ENCODE measurements at regions not wholly inside any gene's neighbourhood (a gene's known extent, or its start where the extent isn't known, plus 50 kb on each side); places are given as distances from the start of the nearest gene placed in this dataset.

DNA sequence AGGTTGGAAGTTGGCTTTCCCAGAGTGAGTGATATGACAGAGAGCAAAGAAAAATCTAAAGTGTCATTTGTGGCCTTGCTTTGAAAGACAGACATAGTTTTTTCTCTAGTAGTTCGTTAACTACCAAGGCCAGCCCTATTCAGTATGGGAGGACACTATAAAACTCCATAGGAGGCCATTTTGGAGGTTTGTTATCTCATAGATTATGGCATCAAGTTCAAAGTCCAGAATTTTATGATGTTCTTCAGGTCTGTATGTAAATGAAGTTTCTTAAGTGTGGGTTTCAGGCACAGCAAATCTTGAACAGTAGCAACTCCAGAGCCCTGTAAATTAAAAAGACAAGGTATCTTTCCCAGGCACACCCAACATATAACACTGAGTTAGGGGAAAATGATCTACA is 437.1 kb downstream of the PLPP3 start:
- DNase-seq (ENCODE audit: low read depth): no peak
- H3K4me3 ChIP-seq (ENCODE audit: low read depth, low read length): no peak overlapping the region

DNA sequence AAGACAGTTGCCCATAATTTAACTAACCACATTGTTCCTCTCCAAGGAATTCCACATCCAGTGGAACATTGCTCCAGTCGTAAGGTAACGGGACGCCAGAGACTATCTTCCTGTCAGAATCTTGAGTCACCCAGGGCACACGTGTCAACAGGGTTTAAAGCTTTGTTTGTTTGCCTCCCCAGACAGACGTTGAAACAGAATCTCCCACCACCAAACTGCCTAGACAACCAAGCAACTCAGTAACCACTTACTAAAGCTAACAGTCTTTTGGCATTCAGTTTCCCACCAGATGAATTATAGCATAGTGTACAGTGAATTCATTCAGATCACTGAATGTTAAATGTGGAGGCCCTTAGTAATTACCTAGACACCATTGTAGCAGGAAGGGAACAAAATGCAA is 439.5 kb downstream of the PLPP3 start:
- TF ChIP-seq, protein P1, sequence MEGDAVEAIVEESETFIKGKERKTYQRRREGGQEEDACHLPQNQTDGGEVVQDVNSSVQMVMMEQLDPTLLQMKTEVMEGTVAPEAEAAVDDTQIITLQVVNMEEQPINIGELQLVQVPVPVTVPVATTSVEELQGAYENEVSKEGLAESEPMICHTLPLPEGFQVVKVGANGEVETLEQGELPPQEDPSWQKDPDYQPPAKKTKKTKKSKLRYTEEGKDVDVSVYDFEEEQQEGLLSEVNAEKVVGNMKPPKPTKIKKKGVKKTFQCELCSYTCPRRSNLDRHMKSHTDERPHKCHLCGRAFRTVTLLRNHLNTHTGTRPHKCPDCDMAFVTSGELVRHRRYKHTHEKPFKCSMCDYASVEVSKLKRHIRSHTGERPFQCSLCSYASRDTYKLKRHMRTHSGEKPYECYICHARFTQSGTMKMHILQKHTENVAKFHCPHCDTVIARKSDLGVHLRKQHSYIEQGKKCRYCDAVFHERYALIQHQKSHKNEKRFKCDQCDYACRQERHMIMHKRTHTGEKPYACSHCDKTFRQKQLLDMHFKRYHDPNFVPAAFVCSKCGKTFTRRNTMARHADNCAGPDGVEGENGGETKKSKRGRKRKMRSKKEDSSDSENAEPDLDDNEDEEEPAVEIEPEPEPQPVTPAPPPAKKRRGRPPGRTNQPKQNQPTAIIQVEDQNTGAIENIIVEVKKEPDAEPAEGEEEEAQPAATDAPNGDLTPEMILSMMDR (IDR thresholded peaks at IDR 0.05; ENCODE audit: insufficient read depth, low read depth, low read length, missing control alignments): no peak
- no peak overlapping the region for H3K4me3 ChIP-seq (ENCODE audit: low read depth, low read length)
- no peak for DNase-seq (ENCODE audit: low read depth)

More for the DNA sequence above, 437.1 kb downstream of the PLPP3 start:
- TF ChIP-seq, protein P1 (IDR thresholded peaks at IDR 0.05; ENCODE audit: insufficient read depth, low read depth, low read length, missing control alignments): no peak

DNA sequence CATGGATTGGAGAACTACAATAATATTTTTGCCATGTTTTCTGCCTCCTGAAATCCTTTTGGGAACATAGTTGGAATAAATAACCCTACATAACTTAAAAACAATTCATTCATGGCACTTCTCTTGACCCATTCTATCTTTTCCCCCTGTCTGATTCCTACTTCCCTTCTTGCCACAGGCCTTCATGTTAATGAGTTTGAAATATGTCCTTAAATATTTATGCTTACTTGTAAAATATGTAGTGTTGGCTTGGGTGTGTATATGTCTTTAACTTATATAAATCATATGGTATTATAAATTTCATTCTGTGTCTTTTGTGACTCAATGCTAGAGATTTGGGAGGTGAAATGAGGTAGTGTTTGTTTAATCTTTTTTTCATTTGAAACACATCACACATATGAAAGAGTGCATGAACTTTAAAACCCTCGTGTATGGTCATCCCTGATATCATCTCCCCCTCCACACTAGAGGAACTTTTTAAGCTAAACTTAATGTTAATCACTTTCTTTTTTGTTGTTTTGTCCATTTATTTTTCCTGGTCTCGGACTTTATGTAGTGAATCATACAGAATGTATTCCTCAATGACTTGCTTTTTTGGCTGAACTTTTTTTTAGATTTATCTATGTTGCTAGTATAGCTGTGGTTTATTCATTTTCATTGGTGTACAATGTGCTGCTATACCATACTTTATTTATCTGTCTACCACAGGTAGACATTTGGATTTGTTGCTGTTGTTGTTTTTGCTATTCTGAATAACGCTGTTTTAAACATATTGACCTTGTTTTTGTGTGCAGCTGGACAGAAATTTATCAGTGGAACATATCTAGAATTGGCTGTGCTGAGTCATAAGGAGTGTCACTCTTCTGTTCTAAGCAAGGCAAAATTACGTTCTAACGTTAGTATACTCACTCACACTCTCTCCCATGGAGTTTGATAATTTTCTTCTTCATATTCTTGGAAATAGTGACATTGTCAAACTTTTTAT is 441.6 kb downstream of the PLPP3 start:
- H3K4me3 ChIP-seq (ENCODE audit: low read depth, low read length): no peak overlapping the region
- TF ChIP-seq, protein P1 (IDR thresholded peaks at IDR 0.05; ENCODE audit: insufficient read depth, low read depth, low read length, missing control alignments): no peak
- no peak for DNase-seq (ENCODE audit: low read depth)

DNA sequence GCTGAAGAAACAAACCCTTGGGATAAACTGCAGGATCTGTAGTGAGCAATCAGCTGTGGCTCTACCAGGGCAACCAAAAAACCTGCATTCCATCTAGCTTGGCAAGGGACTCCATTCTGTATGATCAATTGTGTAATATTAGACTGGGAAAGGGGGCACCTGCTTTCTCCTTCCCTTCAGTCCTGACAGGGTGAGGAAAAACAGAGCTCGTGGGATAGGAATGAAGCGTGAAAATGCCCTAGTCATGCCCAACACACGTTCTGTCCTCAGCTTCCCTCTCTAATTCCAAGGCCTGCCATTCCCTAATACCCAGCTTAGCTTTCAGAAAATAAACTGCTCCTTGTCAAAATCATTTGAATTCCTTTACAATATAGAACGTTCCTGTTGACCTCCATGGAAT is 442.3 kb downstream of the PLPP3 start:
- DNase-seq (ENCODE audit: low read depth): no peak
- no peak overlapping the region for H3K4me3 ChIP-seq (ENCODE audit: low read depth, low read length)
- TF ChIP-seq, protein P1 (IDR thresholded peaks at IDR 0.05; ENCODE audit: insufficient read depth, low read depth, low read length, missing control alignments): no peak

DNA sequence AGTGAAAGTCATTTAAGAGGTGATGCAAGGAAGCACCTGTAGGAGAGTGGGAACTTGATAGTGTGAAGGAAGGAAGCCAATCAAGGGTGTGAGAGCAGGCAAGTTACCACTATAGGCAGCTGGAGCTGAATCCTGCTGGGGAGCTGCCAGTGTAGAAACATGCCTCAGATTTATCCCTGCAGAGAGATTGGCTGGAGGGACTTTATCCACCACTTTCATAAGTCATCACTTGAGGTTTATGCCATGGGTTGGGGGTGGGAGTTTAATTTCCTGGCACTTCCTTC is 443.6 kb downstream of the PLPP3 start:
- TF ChIP-seq, protein P1 (IDR thresholded peaks at IDR 0.05; ENCODE audit: insufficient read depth, low read depth, low read length, missing control alignments): no peak
- H3K4me3 ChIP-seq (ENCODE audit: low read depth, low read length): no peak overlapping the region
- DNase-seq (ENCODE audit: low read depth): peak; percentile 29

DNA sequence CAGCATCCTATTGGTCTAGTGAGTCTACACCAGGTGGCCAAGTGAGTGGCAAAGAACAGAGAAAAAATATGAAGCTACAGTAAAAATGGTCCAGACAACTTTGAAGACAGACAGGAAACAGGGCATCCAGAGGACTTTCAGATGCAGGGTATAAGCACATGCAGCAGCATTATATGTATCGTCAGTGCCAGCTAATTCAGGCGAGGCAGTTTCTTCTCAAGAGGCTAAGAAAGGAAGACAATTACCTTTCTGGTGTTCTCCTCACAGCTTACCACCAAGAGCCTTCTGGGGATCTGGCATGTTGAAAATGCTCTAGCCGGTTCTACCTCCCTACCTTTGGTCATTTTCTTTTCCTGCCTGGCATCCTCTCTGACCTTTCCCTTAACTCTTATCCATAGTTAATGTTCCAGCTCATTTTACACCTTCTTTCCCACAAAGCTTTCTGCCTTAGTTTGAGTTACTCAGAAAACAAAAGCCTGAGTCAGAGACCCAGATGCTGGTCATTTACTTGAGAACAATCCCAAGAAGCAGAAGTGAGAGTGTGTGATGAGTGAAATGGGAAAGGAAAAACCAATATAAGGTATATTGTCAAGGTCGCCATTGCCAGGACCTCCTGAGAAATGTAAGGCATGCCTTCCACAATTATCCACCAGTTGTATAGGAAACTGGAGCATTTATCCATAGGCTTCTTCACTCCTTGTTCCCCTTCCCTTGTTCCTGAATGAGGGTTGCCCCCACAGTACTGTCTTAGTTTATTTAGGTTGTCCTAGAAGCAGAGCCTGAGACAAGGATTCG is 444.1 kb downstream of the PLPP3 start:
- no peak overlapping the region for H3K4me3 ChIP-seq (ENCODE audit: low read depth, low read length)
- TF ChIP-seq, protein P1 (IDR thresholded peaks at IDR 0.05; ENCODE audit: insufficient read depth, low read depth, low read length, missing control alignments): no peak
- peak; percentile 59 for DNase-seq (ENCODE audit: low read depth)
